ENCODE measurements at regions not wholly inside any gene's neighbourhood (a gene's known extent, or its start where the extent isn't known, plus 50 kb on each side); places are given as distances from the start of the nearest gene placed in this dataset.

DNA sequence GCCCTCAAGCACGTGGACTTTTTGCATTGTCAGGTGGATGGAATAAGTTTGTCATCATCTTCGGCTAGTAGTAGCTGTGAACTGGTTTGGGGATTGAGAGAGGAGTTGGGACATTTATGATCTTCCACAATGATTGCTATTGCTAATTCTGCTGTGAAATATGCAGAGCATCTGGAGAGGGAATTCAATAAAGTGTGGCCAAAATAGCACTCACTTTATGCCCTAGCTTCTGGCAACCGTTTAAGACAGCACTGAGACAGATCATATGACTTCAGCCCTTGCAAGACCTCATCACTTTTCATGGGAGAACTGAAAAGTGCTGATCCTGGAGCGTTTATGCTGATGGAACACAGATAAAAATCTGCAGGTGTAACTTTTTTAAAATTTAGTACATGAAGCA, 360.8 kb downstream of the GPATCH2 start:
- Mint-ChIP-seq H3K27ac (no peak overlapping the region), H3K4me3 (no peak overlapping the region), H3K9me3 (no peaks in the 10 kb centered on the region), H3K27me3 (no peaks in the 10 kb centered on the region), H3K4me1 (ENCODE audit: low read depth) (no peaks in the 10 kb centered on the region), H3K36me3 (ENCODE audit: low read depth) (no peaks in the 10 kb centered on the region)
- no peak for DNase-seq

DNA sequence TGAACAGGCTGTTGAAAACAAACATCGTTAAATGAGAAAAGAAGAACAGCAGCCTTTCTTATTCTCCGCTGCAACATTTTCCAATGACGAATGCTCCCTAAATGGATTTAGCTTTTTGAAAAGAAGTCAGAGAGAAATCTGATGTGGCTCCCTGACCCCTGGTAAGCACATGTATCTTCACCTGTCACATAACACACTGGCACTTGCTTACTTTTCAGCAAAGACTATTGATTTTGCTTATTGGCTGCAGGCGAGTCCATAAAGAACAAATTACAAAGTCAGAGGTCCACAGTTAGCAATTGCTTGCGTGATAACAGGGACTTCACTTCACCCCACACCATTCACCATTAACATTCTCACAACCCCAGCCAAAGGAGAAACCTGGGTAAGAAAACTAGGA, 362.8 kb downstream of the GPATCH2 start:
- Mint-ChIP-seq H3K36me3 (ENCODE audit: low read depth) (no peaks in the 10 kb centered on the region), H3K27ac (no peak overlapping the region), H3K9me3 (no peaks in the 10 kb centered on the region), H3K4me1 (ENCODE audit: low read depth) (no peaks in the 10 kb centered on the region), H3K27me3 (no peaks in the 10 kb centered on the region), H3K4me3 (no peak overlapping the region)
- no peak for DNase-seq

DNA sequence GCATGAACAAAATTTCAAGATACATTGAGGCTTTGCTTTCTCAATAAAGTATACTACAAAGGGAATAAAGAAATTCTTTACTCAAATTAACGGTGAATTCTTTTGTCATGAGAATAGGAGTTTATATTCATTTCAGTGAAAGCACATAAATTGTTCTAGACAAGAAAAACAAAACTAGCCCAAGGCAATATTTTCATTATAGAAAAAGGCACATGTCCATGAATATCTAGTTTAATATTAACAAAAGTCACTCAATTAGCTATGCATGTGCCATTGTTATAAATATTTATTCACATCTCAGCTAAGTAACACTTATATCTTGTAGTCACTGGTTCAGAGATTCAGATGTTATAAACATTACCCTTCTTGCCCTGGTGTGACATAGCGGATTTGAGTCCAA, 369.3 kb downstream of the GPATCH2 start:
- no peak for DNase-seq
- Mint-ChIP-seq H3K4me1 (ENCODE audit: low read depth) (no peaks in the 10 kb centered on the region), H3K4me3 (no peak overlapping the region), H3K27me3 (no peaks in the 10 kb centered on the region), H3K27ac (no peak overlapping the region), H3K9me3 (no peaks in the 10 kb centered on the region), H3K36me3 (ENCODE audit: low read depth) (no peaks in the 10 kb centered on the region)

DNA sequence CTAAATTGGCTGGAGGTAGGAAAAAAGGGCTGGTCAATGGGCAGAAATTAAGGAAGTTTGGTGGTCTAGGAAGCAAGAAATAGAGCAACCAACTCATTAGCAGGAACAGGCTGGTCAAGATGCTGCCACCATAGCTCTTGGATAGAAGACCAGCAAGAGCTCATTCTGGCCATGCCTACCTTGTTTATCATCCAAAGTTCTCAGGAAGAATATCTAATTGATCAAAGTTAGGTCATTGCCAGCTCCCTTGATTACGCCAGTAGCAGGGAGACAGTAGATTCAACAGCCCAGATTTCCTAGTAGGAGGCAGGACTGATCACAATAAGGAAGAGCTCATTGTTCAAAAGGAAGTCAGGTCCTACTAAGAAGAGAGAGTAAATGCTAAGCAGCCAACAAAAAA, 370.2 kb downstream of the GPATCH2 start:
- no peak overlapping the region for H3K4me3 Mint-ChIP-seq
- H3K36me3 Mint-ChIP-seq (ENCODE audit: low read depth): no peaks in the 10 kb centered on the region
- no peaks in the 10 kb centered on the region for H3K27me3 Mint-ChIP-seq
- H3K9me3 Mint-ChIP-seq: no peaks in the 10 kb centered on the region
- no peaks in the 10 kb centered on the region for H3K4me1 Mint-ChIP-seq (ENCODE audit: low read depth)
- no peak for DNase-seq
- no peak overlapping the region for H3K27ac Mint-ChIP-seq

DNA sequence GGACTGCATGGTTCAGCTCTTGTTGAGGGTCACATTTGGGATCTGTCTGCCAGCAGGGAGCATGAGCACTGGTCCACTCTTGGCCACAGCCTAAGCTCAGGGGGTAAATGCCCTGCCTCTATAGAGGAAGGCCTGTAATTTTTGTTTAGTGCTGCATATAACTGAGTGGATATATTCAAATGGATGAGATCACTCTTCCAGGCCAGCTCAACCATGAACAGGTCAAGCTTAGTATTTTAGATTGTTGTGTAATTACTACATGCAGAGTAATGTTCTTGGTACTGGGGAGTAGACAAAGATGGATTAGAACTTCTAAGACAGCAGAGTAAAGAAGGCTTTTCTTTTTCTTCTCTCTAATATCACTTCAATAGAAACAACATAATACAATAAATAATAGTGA, 376.9 kb downstream of the GPATCH2 start:
- no peak for DNase-seq
- Mint-ChIP-seq H3K4me1 (ENCODE audit: low read depth) (no peaks in the 10 kb centered on the region), H3K27ac (no peak overlapping the region), H3K36me3 (ENCODE audit: low read depth) (no peaks in the 10 kb centered on the region), H3K27me3 (no peaks in the 10 kb centered on the region), H3K9me3 (peaks cover 6% of the 10 kb centered on the region), H3K4me3 (no peak overlapping the region)

DNA sequence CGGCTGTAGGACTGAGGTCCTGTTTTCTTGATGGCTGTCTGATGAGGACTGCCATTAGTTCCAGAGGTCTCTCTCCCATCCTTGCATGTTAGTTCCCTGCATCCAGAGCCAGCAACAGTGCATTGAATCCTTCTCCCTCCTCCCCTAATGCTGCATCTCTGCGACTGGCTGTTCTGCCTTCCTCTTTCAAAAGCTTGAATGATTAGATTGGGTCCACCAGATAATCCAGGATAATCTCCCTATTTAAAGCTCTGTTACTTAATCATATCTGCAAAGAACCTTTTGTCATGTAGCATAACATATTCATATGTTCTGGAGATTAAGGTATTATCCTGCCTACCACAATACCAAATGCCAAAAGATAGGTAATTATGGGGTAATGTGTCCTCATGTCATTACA, 377.5 kb downstream of the GPATCH2 start:
- no peak overlapping the region for H3K4me3 Mint-ChIP-seq
- H3K4me1 Mint-ChIP-seq (ENCODE audit: low read depth): no peaks in the 10 kb centered on the region
- no peak for DNase-seq
- H3K36me3 Mint-ChIP-seq (ENCODE audit: low read depth): no peaks in the 10 kb centered on the region
- peaks cover 6% of the 10 kb centered on the region for H3K9me3 Mint-ChIP-seq
- no peaks in the 10 kb centered on the region for H3K27me3 Mint-ChIP-seq
- no peak overlapping the region for H3K27ac Mint-ChIP-seq

DNA sequence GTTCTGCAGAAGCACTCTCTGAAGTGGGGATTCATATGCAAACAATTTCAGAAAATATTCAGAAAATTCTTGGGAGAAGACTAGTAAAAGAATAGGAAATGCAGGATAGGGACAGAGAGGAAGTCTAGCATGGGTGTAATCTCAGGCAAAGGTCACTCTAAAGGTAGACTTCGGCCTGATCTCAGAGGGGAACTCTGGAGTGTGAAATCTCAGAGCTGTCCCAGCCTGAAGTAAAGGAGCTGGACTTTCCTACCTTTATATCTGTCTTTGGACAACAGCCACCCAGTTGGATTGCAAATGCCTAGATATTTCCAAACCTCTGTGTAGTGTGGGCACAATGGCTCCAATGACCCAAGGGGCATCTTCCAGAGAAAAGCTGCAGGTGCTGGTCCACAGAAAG, 379.8 kb downstream of the GPATCH2 start:
- peaks cover 6% of the 10 kb centered on the region for H3K9me3 Mint-ChIP-seq
- H3K4me3 Mint-ChIP-seq: no peak overlapping the region
- no peak for DNase-seq
- H3K4me1 Mint-ChIP-seq (ENCODE audit: low read depth): no peaks in the 10 kb centered on the region
- H3K27me3 Mint-ChIP-seq: no peaks in the 10 kb centered on the region
- no peaks in the 10 kb centered on the region for H3K36me3 Mint-ChIP-seq (ENCODE audit: low read depth)
- no peak overlapping the region for H3K27ac Mint-ChIP-seq

DNA sequence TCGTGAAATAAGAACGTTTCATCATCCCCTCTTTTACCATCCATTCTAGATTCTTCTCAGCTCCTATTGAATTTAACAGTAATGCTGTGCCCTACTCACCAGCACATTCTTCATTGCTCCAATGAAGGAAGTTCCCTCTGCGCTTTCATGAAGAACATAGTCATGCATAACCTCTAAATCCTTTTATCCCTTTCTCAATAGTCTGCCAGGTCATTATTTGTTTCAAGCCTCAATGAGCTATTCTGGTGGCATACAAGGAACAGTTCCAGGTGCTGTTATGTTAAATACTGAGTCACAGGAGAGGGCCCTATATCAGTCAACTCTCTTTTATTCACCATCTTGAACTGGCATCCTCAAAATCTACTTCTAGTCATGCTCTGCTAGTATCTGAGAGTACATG, 381.0 kb downstream of the GPATCH2 start:
- H3K36me3 Mint-ChIP-seq (ENCODE audit: low read depth): no peaks in the 10 kb centered on the region
- H3K4me1 Mint-ChIP-seq (ENCODE audit: low read depth): no peaks in the 10 kb centered on the region
- no peak overlapping the region for H3K27ac Mint-ChIP-seq
- H3K27me3 Mint-ChIP-seq: no peaks in the 10 kb centered on the region
- DNase-seq: no peak
- no peak overlapping the region for H3K4me3 Mint-ChIP-seq
- H3K9me3 Mint-ChIP-seq: peaks cover 8% of the 10 kb centered on the region

DNA sequence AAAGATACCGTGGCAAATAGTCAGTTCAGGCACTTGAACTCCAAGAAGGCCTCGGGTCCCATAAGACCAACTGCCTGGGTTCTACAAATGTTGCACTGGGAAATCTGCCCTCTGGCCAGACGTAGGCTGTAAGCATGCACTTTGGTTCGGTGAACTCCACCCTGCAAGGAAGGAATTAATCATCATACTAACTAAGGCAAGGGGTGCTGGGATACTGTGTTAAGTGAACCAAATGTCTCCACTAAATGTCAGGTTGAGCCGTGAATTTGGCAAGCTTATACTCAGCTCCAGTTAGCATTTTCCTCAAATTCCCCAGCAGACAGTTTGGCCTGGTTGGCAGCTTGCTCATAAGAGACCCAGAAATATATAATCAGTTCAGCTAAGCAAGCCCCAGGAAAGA, 385.9 kb downstream of the GPATCH2 start:
- no peak for DNase-seq
- Mint-ChIP-seq H3K36me3 (ENCODE audit: low read depth) (no peaks in the 10 kb centered on the region), H3K4me1 (ENCODE audit: low read depth) (no peaks in the 10 kb centered on the region), H3K4me3 (no peak overlapping the region), H3K9me3 (peaks cover 2% of the 10 kb centered on the region), H3K27ac (no peak overlapping the region), H3K27me3 (no peaks in the 10 kb centered on the region)

DNA sequence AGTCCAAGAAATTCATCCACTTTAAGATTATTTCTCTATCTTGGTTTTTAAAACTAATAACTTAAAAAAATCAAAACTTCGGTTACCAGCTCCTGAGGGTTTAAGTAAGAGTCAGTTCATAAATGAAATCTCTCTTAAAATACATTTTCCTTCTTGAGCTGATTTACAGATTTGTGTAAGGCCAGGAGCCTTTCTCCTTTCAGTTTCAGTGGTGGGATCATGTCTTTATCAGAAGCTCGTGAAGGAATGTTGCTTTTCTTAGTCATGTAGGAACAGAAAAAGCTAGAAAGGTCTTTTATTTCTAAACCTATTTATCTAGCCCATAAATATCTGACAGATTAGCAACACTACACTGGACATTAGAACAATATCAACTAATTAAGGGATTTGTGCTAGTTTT, 390.2 kb downstream of the GPATCH2 start:
- Mint-ChIP-seq H3K36me3 (ENCODE audit: low read depth) (no peaks in the 10 kb centered on the region), H3K27ac (no peak overlapping the region), H3K27me3 (no peaks in the 10 kb centered on the region), H3K4me1 (ENCODE audit: low read depth) (no peaks in the 10 kb centered on the region), H3K4me3 (no peak overlapping the region), H3K9me3 (no peaks in the 10 kb centered on the region)
- no peak for DNase-seq

DNA sequence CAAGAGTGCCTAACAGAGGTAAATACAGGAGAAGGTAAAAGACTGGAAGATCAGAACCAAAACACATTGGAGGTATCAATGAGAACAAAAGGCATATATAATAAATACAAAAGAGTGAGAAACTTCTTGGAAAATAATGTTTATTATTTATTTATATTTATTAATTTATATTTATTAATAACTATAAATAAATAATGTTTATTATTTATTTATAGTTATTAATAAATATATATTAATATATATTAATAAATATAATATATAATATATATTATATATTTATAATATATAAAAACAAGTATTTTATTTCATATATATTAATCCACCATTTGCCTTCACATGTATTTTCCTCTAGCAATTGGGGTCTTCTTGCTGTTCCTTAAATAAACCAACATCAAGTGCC, 391.9 kb downstream of the GPATCH2 start:
- H3K27me3 Mint-ChIP-seq: no peaks in the 10 kb centered on the region
- H3K9me3 Mint-ChIP-seq: no peaks in the 10 kb centered on the region
- H3K36me3 Mint-ChIP-seq (ENCODE audit: low read depth): no peaks in the 10 kb centered on the region
- DNase-seq: no peak
- H3K4me1 Mint-ChIP-seq (ENCODE audit: low read depth): no peaks in the 10 kb centered on the region
- H3K4me3 Mint-ChIP-seq: no peak overlapping the region
- no peak overlapping the region for H3K27ac Mint-ChIP-seq

DNA sequence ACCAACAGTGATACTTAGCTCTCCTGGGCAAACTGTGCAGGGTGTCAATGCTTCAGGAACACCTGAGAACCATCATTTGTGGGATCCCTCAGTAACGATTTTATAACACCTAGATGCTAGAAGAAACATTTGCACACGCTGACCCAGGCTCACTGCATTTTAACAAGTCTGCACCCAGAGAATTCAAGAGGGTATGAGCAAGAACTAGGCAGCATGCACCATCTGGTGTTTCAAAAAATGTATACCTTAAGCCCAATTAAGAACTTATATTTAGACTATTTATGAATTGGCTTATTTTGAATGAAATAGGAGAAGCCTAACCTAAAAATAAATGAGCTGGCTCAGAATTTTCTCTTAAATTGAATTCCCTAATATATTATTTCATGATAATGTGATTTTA, 400.5 kb downstream of the GPATCH2 start:
- no peaks in the 10 kb centered on the region for H3K36me3 Mint-ChIP-seq (ENCODE audit: low read depth)
- DNase-seq: no peak

DNA sequence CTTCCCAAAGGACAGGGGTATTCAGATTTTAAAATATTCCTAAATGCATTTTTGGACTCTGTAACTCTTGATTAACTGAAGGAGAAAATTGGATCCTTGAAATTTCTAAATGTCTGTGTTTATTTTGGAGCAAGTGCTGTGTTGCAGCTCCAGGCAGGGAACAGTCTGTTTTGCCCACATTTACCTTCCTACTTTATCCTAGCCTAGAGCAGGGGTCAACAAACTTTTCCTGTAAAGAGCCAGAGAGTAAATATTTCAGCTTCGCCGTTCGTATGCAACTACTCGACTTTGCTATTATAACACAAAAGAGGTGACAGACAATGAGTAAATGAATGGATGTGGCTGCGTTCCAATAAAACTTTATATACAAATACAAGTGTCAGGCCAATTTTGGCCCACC, 402.2 kb downstream of the GPATCH2 start:
- no peaks in the 10 kb centered on the region for H3K27me3 Mint-ChIP-seq
- no peaks in the 10 kb centered on the region for H3K36me3 Mint-ChIP-seq (ENCODE audit: low read depth)

More for the DNA sequence above, 400.5 kb downstream of the GPATCH2 start:
- H3K27me3 Mint-ChIP-seq: no peaks in the 10 kb centered on the region
- H3K4me1 Mint-ChIP-seq (ENCODE audit: low read depth): no peaks in the 10 kb centered on the region
- H3K9me3 Mint-ChIP-seq: peaks cover 5% of the 10 kb centered on the region
- no peak overlapping the region for H3K4me3 Mint-ChIP-seq
- H3K27ac Mint-ChIP-seq: no peak overlapping the region

DNA sequence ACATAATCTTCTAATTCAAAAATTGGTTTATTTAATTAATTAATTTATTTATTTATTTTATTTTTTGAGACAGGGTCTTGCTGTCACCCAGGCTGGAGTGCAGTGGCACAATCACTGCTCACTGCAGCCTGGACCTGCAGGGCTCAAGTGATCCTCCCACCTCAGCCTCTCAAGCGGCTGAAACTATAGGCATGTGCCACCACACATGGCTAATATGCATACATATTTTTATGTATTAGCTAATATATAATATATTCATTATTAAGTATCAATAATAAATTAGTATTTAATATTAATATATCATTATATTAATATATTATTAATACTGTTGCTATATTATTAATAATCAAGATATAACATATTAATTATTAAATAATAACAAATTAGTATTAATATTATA, 406.7 kb downstream of the GPATCH2 start:
- H3K4me1 Mint-ChIP-seq (ENCODE audit: low read depth): no peaks in the 10 kb centered on the region
- no peak overlapping the region for H3K4me3 Mint-ChIP-seq
- no peak overlapping the region for H3K27ac Mint-ChIP-seq
- H3K27me3 Mint-ChIP-seq: no peaks in the 10 kb centered on the region
- H3K9me3 Mint-ChIP-seq: peaks cover 5% of the 10 kb centered on the region
- H3K36me3 Mint-ChIP-seq (ENCODE audit: low read depth): no peaks in the 10 kb centered on the region
- no peak for DNase-seq

More for the DNA sequence above, 402.2 kb downstream of the GPATCH2 start:
- no peak for DNase-seq
- Mint-ChIP-seq H3K4me3 (no peak overlapping the region), H3K27ac (no peak overlapping the region), H3K9me3 (peaks cover 5% of the 10 kb centered on the region), H3K4me1 (ENCODE audit: low read depth) (no peaks in the 10 kb centered on the region)

DNA sequence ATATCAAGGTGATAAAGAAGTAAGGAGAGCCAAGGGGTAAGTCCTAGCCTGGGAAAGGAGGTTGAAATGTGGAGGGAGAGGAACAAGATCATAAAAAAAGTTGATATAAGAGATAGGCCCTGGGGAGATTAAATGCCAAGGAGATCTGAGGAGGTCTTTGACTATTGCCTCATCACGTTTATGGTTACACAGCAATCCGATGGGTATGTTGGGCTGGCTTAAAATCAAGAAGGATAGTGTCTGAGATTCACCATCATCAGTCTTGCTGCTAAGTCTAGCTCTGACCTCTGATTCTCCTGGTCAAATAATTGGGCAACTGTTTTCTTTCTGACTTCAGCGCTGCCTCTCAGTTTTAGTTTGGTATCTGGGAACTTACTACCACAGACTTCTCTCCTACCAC, 416.3 kb downstream of the GPATCH2 start:
- H3K4me3 Mint-ChIP-seq: no peak overlapping the region
- H3K27me3 Mint-ChIP-seq: no peaks in the 10 kb centered on the region
- H3K9me3 Mint-ChIP-seq: peaks cover 8% of the 10 kb centered on the region
- no peak overlapping the region for H3K27ac Mint-ChIP-seq
- DNase-seq: no peak
- no peaks in the 10 kb centered on the region for H3K4me1 Mint-ChIP-seq (ENCODE audit: low read depth)
- no peaks in the 10 kb centered on the region for H3K36me3 Mint-ChIP-seq (ENCODE audit: low read depth)

DNA sequence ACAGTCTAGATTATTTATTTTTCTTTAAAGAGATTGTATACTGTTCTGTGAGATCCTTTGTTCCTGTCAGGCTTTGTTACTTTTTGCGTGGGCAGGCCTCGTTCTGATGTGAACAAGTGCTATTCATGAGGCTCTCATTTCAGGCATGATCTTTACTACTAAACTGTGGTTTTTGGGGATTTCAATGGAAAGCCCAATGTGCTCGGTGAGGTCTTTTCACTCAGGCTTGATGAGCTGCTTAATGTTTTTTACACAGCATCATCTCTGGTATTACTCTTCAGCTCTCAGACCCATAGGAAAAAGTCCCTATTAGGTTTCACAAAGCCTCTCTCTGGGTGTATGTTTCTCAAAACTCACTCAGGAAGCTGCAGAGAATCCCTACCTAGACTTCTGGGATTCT, 419.4 kb downstream of the GPATCH2 start:
- DNase-seq: no peak
- Mint-ChIP-seq H3K27ac (no peak overlapping the region), H3K4me3 (no peak overlapping the region), H3K9me3 (peaks cover 8% of the 10 kb centered on the region), H3K27me3 (no peaks in the 10 kb centered on the region), H3K36me3 (ENCODE audit: low read depth) (no peaks in the 10 kb centered on the region), H3K4me1 (ENCODE audit: low read depth) (no peaks in the 10 kb centered on the region)
